Neuronal stem cell (in vitro differentiated cells): ENCODE measurements at regions not wholly inside any gene's neighbourhood (a gene's known extent, or its start where the extent isn't known, plus 50 kb on each side); places are given as distances from the start of the nearest gene placed in this dataset.

ENCODE experiments used
- DNase-seq: peaks from one replicate; pipeline ENCODE4 v3.0.0-alpha.2; 2013; ENCODE audit warnings: low spot score
- H2AFZ ChIP-seq: one replicate; pipeline ENCODE4 v1.6.1; 2013; ENCODE audit warnings: mild to moderate bottlenecking, low read length, inconsistent platforms
- H2AK5ac ChIP-seq: 2 replicates; pipeline ENCODE4 v1.6.1; 2013; ENCODE audit warnings: low read depth, mild to moderate bottlenecking, inconsistent platforms, low read length, moderate library complexity, mixed read lengths
- H2BK120ac ChIP-seq: 2 replicates; pipeline ENCODE4 v1.6.1; 2013; ENCODE audit warnings: low read depth, mild to moderate bottlenecking, inconsistent platforms, low read length, moderate library complexity, mixed read lengths
- H2BK12ac ChIP-seq: one replicate; pipeline ENCODE4 v1.6.1; 2013; ENCODE audit warnings: low read length, inconsistent platforms
- H2BK15ac ChIP-seq: 2 replicates; pipeline ENCODE4 v1.6.1; 2013; ENCODE audit warnings: mild to moderate bottlenecking, low read length, inconsistent platforms, mixed read lengths
- H2BK5ac ChIP-seq: one replicate; pipeline ENCODE4 v1.6.1; 2013; ENCODE audit warnings: inconsistent platforms, mild to moderate bottlenecking, low read length, moderate library complexity
- H3K14ac ChIP-seq: one replicate; pipeline ENCODE4 v1.6.1; 2013; ENCODE audit warnings: low read length, inconsistent platforms
- H3K18ac ChIP-seq: 2 replicates; pipeline ENCODE4 v1.6.1; 2013; ENCODE audit warnings: low read length, inconsistent platforms
- H3K23ac ChIP-seq: 2 replicates; pipeline ENCODE4 v1.6.1; 2013; ENCODE audit warnings: low read depth, mild to moderate bottlenecking, mixed read lengths, low read length, inconsistent platforms; ENCODE audit not compliant: poor library complexity
- H3K27ac ChIP-seq: replicated peaks from 3 replicates; pipeline ENCODE4 v1.5.1; 2013; ENCODE audit warnings: low read length, inconsistent platforms
- H3K27me3 ChIP-seq, 3 experiments: 2 replicates each; pipeline ENCODE4 v1.6.1; 2013; ENCODE audit warnings: low read length in 3 of 3, mild to moderate bottlenecking in 2 of 3, inconsistent platforms in 1 of 3, low read depth in 1 of 3, mixed read lengths in 1 of 3, moderate library complexity in 1 of 3; ENCODE audit not compliant: control insufficient read depth in 3 of 3, insufficient read depth in 3 of 3
- H3K36me3 ChIP-seq, 2 donors: replicated peaks in 1 of 2; 2 replicates each; pipeline ENCODE4 v1.6.1; 2013; ENCODE audit warnings: low read length in 2 of 2; ENCODE audit not compliant: control insufficient read depth in 2 of 2, insufficient read depth in 2 of 2
- H3K4ac ChIP-seq: 2 replicates; pipeline ENCODE4 v1.6.1; 2013; ENCODE audit warnings: inconsistent platforms, mild to moderate bottlenecking, low read length, moderate library complexity
- H3K4me1 ChIP-seq, 2 donors: 1 replicate in 1 of 2; 2 replicates in 1 of 2; pipeline ENCODE4 v1.6.1; 2013; ENCODE audit warnings: low read length in 2 of 2, low read depth in 1 of 2; ENCODE audit not compliant: control insufficient read depth in 2 of 2, insufficient read depth in 1 of 2
- H3K4me2 ChIP-seq: one replicate; pipeline ENCODE4 v1.6.1; 2013; ENCODE audit warnings: mild to moderate bottlenecking, low read length, inconsistent platforms; ENCODE audit not compliant: insufficient read depth, poor library complexity, severe bottlenecking
- H3K4me3 ChIP-seq, 2 donors: 2 replicates each; pipeline ENCODE4 v1.5.1; 2013; ENCODE audit warnings: low read length in 2 of 2, mild to moderate bottlenecking in 2 of 2, inconsistent platforms in 1 of 2, moderate library complexity in 1 of 2
- H3K79me1 ChIP-seq: one replicate; pipeline ENCODE4 v1.6.1; 2013; ENCODE audit warnings: low read depth, mild to moderate bottlenecking, inconsistent platforms, low read length, moderate library complexity
- H3K9ac ChIP-seq: one replicate; pipeline ENCODE4 v1.6.1; 2013; ENCODE audit warnings: mild to moderate bottlenecking, low read depth, low read length, inconsistent platforms; ENCODE audit not compliant: poor library complexity
- H3K9me3 ChIP-seq, 2 donors: replicated peaks in 1 of 2; 2 replicates each; pipeline versions ENCODE3 to v1.6.1; 2013; ENCODE audit warnings: low read length in 2 of 2, mild to moderate bottlenecking in 2 of 2, inconsistent platforms in 1 of 2, low read depth in 1 of 2, mixed read lengths in 1 of 2, moderate library complexity in 1 of 2; ENCODE audit not compliant: control insufficient read depth in 2 of 2, insufficient read depth in 1 of 2
- H4K8ac ChIP-seq: one replicate; pipeline ENCODE4 v1.6.1; 2013; ENCODE audit warnings: low read depth, mild to moderate bottlenecking, inconsistent platforms, low read length, moderate library complexity
- H4K91ac ChIP-seq: one replicate; pipeline ENCODE4 v1.6.1; 2013; ENCODE audit warnings: low read length, low read depth, mild to moderate bottlenecking, inconsistent platforms; ENCODE audit not compliant: poor library complexity
- WGBS, 2 donors: extraction: QIAGEN DNeasy Blood & Tissue Kit; methylation state at CpG; one replicate each; pipeline ENCODE4 v1.1.7; 2013; ENCODE audit warnings: missing lambda C conversion rate in 2 of 2, mixed read lengths in 1 of 2; ENCODE audit not compliant: insufficient read length in 2 of 2, insufficient replicate concordance in 1 of 2; ENCODE audit errors: extremely low coverage in 2 of 2; 5-methylcytosine and 5-hydroxymethylcytosine counted together

DNA sequence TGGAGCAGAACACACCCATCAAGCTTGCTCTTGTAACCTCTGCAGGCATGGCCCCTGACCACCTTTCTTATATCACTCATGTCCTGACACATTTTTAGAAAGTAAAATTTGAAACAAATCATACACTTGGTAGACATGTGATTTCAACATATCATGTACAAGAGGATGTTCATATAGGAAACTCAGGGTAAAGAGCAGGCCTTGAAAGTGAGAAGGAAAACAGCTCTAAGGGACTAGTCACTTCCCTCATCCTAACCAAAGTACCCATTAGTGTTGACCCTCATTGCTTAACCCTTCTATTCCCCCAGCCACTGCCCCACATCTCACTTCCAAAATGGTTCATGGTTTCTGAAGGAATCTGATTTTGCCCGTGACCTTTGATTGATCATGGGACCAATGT is 492.4 kb upstream of the KLF4 start:
- H3K14ac ChIP-seq = no peak overlapping the region
- H3K18ac ChIP-seq = no peak overlapping the region
- WGBS, 2 donors = no CpG with 5 or more reads among the region's 1 CpG
- no peaks in the 10 kb centered on the region for H3K79me1 ChIP-seq
- H3K4me2 ChIP-seq = no peak overlapping the region
- H2BK15ac ChIP-seq = no peak overlapping the region
- H4K8ac ChIP-seq = no peak overlapping the region
- no peak overlapping the region for H4K91ac ChIP-seq
- no peak overlapping the region for H2BK5ac ChIP-seq
- H2AFZ ChIP-seq = no peak overlapping the region
- no peaks in the 10 kb centered on the region for H3K36me3 ChIP-seq
- DNase-seq = no peak
- H3K4me1 ChIP-seq = no peaks in the 10 kb centered on the region
- H3K27me3 ChIP-seq = no peaks in the 10 kb centered on the region
- no peak overlapping the region for H3K4me3 ChIP-seq
- no peak overlapping the region for H3K9ac ChIP-seq
- H3K4ac ChIP-seq = no peak overlapping the region
- H3K27ac ChIP-seq = no peak overlapping the region
- H2AK5ac ChIP-seq = no peak overlapping the region
- H3K9me3 ChIP-seq = no peaks in the 10 kb centered on the region
- no peak overlapping the region for H2BK12ac ChIP-seq
- H2BK120ac ChIP-seq = no peak overlapping the region
- H3K23ac ChIP-seq = no peak overlapping the region

DNA sequence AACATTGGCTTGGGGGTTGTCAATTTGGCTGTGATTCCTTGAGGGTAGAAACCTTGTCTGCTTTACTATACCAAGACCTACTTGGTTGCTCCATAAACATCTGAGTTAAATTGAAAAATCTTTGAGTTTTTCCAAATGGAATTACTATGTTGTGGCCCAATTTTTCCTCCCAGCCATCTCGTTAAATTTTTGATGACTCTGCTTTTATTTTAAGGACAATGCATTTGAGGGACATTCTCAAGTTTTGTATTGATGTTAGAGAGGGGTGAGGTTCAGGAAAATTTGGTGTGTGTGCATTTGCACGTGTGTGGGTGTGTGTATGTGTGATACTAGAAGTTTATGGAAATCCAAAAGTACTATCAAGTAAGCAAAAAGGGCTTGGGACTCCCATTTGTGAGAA is 491.4 kb upstream of the KLF4 start:
- Histone ChIP-seq H3K23ac (no peak overlapping the region), H3K14ac (no peak overlapping the region), H3K4me2 (no peak overlapping the region), H3K18ac (no peak overlapping the region), H2AFZ (no peak overlapping the region), H3K9me3 (no peaks in the 10 kb centered on the region), H4K8ac (no peak overlapping the region), H2BK12ac (no peak overlapping the region), H3K36me3 (no peaks in the 10 kb centered on the region), H2BK120ac (no peak overlapping the region), H3K79me1 (no peaks in the 10 kb centered on the region), H3K9ac (no peak overlapping the region), H3K27ac (no peak overlapping the region), H2BK15ac (no peak overlapping the region), H2AK5ac (no peak overlapping the region), H4K91ac (no peak overlapping the region), H2BK5ac (no peak overlapping the region), H3K4me3 (no peak overlapping the region), H3K4me1 (no peaks in the 10 kb centered on the region), H3K4ac (no peak overlapping the region), H3K27me3 (no peaks in the 10 kb centered on the region)
- no CpG with 5 or more reads among the region's 2 CpGs for WGBS, 2 donors
- no peak for DNase-seq

- no peak overlapping the region for H2BK5ac ChIP-seq
- no peaks in the 10 kb centered on the region for H3K4me1 ChIP-seq
- no peak overlapping the region for H2AK5ac ChIP-seq
- H3K4me3 ChIP-seq = no peak overlapping the region
- H3K27me3 ChIP-seq = no peaks in the 10 kb centered on the region
- H4K91ac ChIP-seq = no peak overlapping the region
- no peak overlapping the region for H3K4me2 ChIP-seq
- H3K36me3 ChIP-seq = no peaks in the 10 kb centered on the region
- no peak overlapping the region for H3K18ac ChIP-seq
- no peak overlapping the region for H3K4ac ChIP-seq
- H4K8ac ChIP-seq = no peak overlapping the region
- no peak overlapping the region for H3K23ac ChIP-seq
- H3K14ac ChIP-seq = no peak overlapping the region
- H2AFZ ChIP-seq = no peak overlapping the region
- no peak overlapping the region for H2BK12ac ChIP-seq
- no peak overlapping the region for H2BK120ac ChIP-seq
- no CpG with 5 or more reads among the region's 1 CpG for WGBS, 2 donors
- no peak overlapping the region for H3K9ac ChIP-seq
- H3K9me3 ChIP-seq = no peaks in the 10 kb centered on the region
- no peak overlapping the region for H2BK15ac ChIP-seq
- no peak overlapping the region for H3K27ac ChIP-seq
- no peak for DNase-seq
- no peaks in the 10 kb centered on the region for H3K79me1 ChIP-seq
Measured at GRCh38 chr9:107976767-107977166, 487.2 kb upstream of the KLF4 start.

DNA sequence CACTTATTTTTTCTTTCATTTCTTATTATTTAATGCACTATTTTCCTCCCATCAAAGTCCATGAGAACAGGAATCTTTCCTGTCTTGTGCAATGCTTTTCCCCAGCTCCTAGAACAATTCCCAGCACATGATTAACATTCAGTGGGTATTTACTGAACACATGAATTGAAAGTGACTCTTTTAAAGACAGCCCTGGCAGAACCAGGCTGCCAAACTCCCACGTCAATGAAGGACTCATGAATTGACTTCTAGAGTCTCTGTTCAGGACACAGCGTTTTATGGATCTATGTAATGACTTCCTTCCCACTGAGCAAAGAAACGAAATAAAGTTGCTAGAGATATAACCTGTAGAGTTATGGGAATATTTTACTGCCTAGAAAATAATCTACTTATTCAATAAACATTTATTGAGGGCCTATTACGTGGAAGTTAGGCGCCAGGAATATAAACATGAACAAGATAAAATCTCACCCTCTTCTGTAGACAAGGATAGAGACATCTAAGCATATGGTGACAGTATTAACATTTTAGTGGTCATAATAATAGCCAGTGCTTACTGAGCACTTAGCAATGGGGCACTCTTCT is 485.9 kb upstream of the KLF4 start:
- Histone ChIP-seq H2BK15ac (no peak overlapping the region), H4K8ac (no peak overlapping the region), H3K23ac (no peak overlapping the region), H3K36me3 (no peaks in the 10 kb centered on the region), H3K9me3 (no peaks in the 10 kb centered on the region), H2BK120ac (no peak overlapping the region), H2BK5ac (no peak overlapping the region), H3K79me1 (no peaks in the 10 kb centered on the region), H2AK5ac (no peak overlapping the region), H2AFZ (no peak overlapping the region), H3K4me3 (no peak overlapping the region), H3K27me3 (no peaks in the 10 kb centered on the region), H3K9ac (no peak overlapping the region), H3K27ac (no peak overlapping the region), H3K4ac (no peak overlapping the region), H3K14ac (no peak overlapping the region), H3K4me1 (no peaks in the 10 kb centered on the region), H3K4me2 (no peak overlapping the region), H2BK12ac (no peak overlapping the region), H4K91ac (no peak overlapping the region), H3K18ac (no peak overlapping the region)
- no CpG with 5 or more reads among the region's 5 CpGs for WGBS, 2 donors
- no peak for DNase-seq
